H9 (cell line): ENCODE measurements at regions not wholly inside any gene's neighbourhood (a gene's known extent, or its start where the extent isn't known, plus 50 kb on each side); places are given as distances from the start of the nearest gene placed in this dataset.

ENCODE experiments used
- DNase-seq: peaks from one replicate; pipeline ENCODE4 v3.0.0-alpha.2; 2017
- H2AFZ ChIP-seq: one replicate; pipeline ENCODE4 v1.6.1; 2013; ENCODE audit warnings: mild to moderate bottlenecking, low read length, control low read depth, moderate library complexity
- H2AK5ac ChIP-seq: 2 replicates; pipeline ENCODE4 v1.6.1; 2013; ENCODE audit warnings: low read length, control low read depth, mixed read lengths; ENCODE audit not compliant: insufficient read length
- H2BK120ac ChIP-seq: one replicate; pipeline ENCODE4 v1.6.1; 2013; ENCODE audit warnings: low read depth, mild to moderate bottlenecking, low read length, control low read depth, inconsistent platforms; ENCODE audit not compliant: poor library complexity, severe bottlenecking
- H2BK12ac ChIP-seq: 2 replicates; pipeline ENCODE4 v1.6.1; 2013; ENCODE audit warnings: low read length, control low read depth, mixed read lengths, low read depth; ENCODE audit not compliant: insufficient read length
- H2BK15ac ChIP-seq: 2 replicates; pipeline ENCODE4 v1.6.1; 2013; ENCODE audit warnings: low read depth, low read length, control low read depth
- H2BK20ac ChIP-seq: one replicate; pipeline ENCODE4 v1.6.1; 2013; ENCODE audit warnings: low read depth, mild to moderate bottlenecking, low read length, control low read depth, inconsistent platforms; ENCODE audit not compliant: poor library complexity, severe bottlenecking
- H2BK5ac ChIP-seq: 2 replicates; pipeline ENCODE4 v1.6.1; 2013; ENCODE audit warnings: low read length, control low read depth, mixed read lengths; ENCODE audit not compliant: insufficient read length
- H3K14ac ChIP-seq: 2 replicates; pipeline ENCODE4 v1.6.1; 2013; ENCODE audit warnings: low read length, control low read depth; ENCODE audit not compliant: insufficient read depth
- H3K18ac ChIP-seq: 2 replicates; pipeline ENCODE4 v1.6.1; 2013; ENCODE audit warnings: low read depth, mild to moderate bottlenecking, mixed read lengths, low read length, control low read depth; ENCODE audit not compliant: insufficient read length
- H3K23ac ChIP-seq: 2 replicates; pipeline ENCODE4 v1.6.1; 2013; ENCODE audit warnings: low read length, control low read depth, mixed read lengths, low read depth; ENCODE audit not compliant: insufficient read length
- H3K23me2 ChIP-seq: 2 replicates; pipeline ENCODE4 v1.6.1; 2013; ENCODE audit warnings: low read depth, mild to moderate bottlenecking, mixed read lengths, low read length, control low read depth; ENCODE audit not compliant: insufficient read length, poor library complexity, severe bottlenecking
- H3K27ac ChIP-seq: 2 replicates; pipeline ENCODE4 v1.5.1; 2013; ENCODE audit warnings: low read length, control low read depth, mixed read lengths, low read depth; ENCODE audit not compliant: insufficient read length
- H3K27me3 ChIP-seq: 2 replicates; pipeline ENCODE4 v1.6.1; 2013; ENCODE audit warnings: low read length, control low read depth, inconsistent platforms; ENCODE audit not compliant: insufficient read depth
- H3K4ac ChIP-seq: 2 replicates; pipeline ENCODE4 v1.6.1; 2013; ENCODE audit warnings: low read depth, mild to moderate bottlenecking, control low read depth, inconsistent platforms, low read length, moderate library complexity
- H3K4me1 ChIP-seq: 2 replicates; pipeline ENCODE4 v1.6.1; 2013; ENCODE audit warnings: low read length, control low read depth, inconsistent platforms; ENCODE audit not compliant: insufficient read depth
- H3K4me2 ChIP-seq: 2 replicates; pipeline ENCODE4 v1.6.1; 2013; ENCODE audit warnings: low read length, control low read depth, mixed read lengths; ENCODE audit not compliant: insufficient read length, insufficient read depth
- H3K56ac ChIP-seq: 2 replicates; pipeline ENCODE4 v1.6.1; 2013; ENCODE audit warnings: low read depth, mild to moderate bottlenecking, mixed read lengths, low read length, control low read depth; ENCODE audit not compliant: insufficient read length
- H3K79me1 ChIP-seq: 2 replicates; pipeline ENCODE4 v1.6.1; 2013; ENCODE audit warnings: low read depth, mild to moderate bottlenecking, moderate library complexity, low read length, control low read depth, inconsistent platforms; ENCODE audit not compliant: insufficient read depth, poor library complexity, severe bottlenecking
- H3K79me2 ChIP-seq: 2 replicates; pipeline ENCODE4 v1.6.1; 2013; ENCODE audit warnings: low read length, control low read depth, inconsistent platforms; ENCODE audit not compliant: insufficient read depth
- H3K9ac ChIP-seq: 2 replicates; pipeline ENCODE4 v1.6.1; 2013; ENCODE audit warnings: low read length, control low read depth, mixed read lengths; ENCODE audit not compliant: insufficient read length; ENCODE audit errors: extremely low read depth
- H3K9me3 ChIP-seq: one replicate; pipeline ENCODE4 v1.6.1; 2013; ENCODE audit warnings: low read depth, low read length, inconsistent platforms; ENCODE audit not compliant: control insufficient read depth
- H3T11ph ChIP-seq: one replicate; pipeline ENCODE4 v1.6.1; 2013; ENCODE audit warnings: mild to moderate bottlenecking, low read length, control low read depth, inconsistent platforms
- H4K20me1 ChIP-seq: one replicate; pipeline ENCODE4 v1.6.1; 2013; ENCODE audit not compliant: control insufficient read depth, insufficient read length, insufficient read depth
- H4K5ac ChIP-seq: 2 replicates; pipeline ENCODE4 v1.6.1; 2013; ENCODE audit warnings: low read depth, mild to moderate bottlenecking, mixed read lengths, low read length, control low read depth; ENCODE audit not compliant: insufficient read length
- H4K8ac ChIP-seq: replicated peaks from 2 replicates; pipeline ENCODE4 v1.6.1; 2013; ENCODE audit warnings: low read length, control low read depth, mixed read lengths, low read depth; ENCODE audit not compliant: insufficient read length
- H4K91ac ChIP-seq: 2 replicates; pipeline ENCODE4 v1.6.1; 2013; ENCODE audit warnings: low read depth, mild to moderate bottlenecking, moderate library complexity, mixed read lengths, low read length, control low read depth; ENCODE audit not compliant: insufficient read length
- H3K27ac Mint-ChIP-seq, 3 experiments: 2 replicates in 2 of 3; 3 replicates in 1 of 3; pipeline ENCODE4 v1.8.0; 2020 to 2021; ENCODE audit warnings: mixed read lengths in 3 of 3, mild to moderate bottlenecking in 1 of 3, moderate library complexity in 1 of 3
- H3K27me3 Mint-ChIP-seq: 2 replicates; pipeline ENCODE4 v1.8.0; 2021; ENCODE audit warnings: low read depth, mild to moderate bottlenecking, moderate library complexity, mixed read lengths
- H3K36me3 Mint-ChIP-seq, 3 experiments: 2 replicates in 2 of 3; 3 replicates in 1 of 3; pipeline ENCODE4 v1.8.0; 2020 to 2021; ENCODE audit warnings: low read depth in 3 of 3, mixed read lengths in 3 of 3; ENCODE audit not compliant: insufficient read depth in 1 of 3
- H3K4me1 Mint-ChIP-seq, 2 experiments: 2 replicates each; pipeline ENCODE4 v1.8.0; 2020; ENCODE audit warnings: mixed read lengths in 2 of 2
- H3K4me3 Mint-ChIP-seq, 2 experiments: 2 replicates in 1 of 2; 3 replicates in 1 of 2; pipeline ENCODE4 v1.8.0; 2020 to 2021; ENCODE audit warnings: mild to moderate bottlenecking in 2 of 2, mixed read lengths in 2 of 2, moderate library complexity in 1 of 2
- H3K9me3 Mint-ChIP-seq, 2 experiments: 2 replicates in 1 of 2; 3 replicates in 1 of 2; pipeline ENCODE4 v1.8.0; 2020; ENCODE audit warnings: mild to moderate bottlenecking in 2 of 2, mixed read lengths in 2 of 2, moderate library complexity in 1 of 2
- CTCF ChIP-seq: fragments of 200-600 bp; sonication (generic); conservative IDR thresholded peaks from 3 replicates; pipeline ENCODE4 v1.8.0; 2021; ENCODE audit warnings: antibody characterized with exemption, mild to moderate bottlenecking
- WGBS: extraction: QIAGEN DNeasy Blood & Tissue Kit; methylation state at CpG from one replicate; pipeline ENCODE4 v1.1.7; 2013; ENCODE audit warnings: missing lambda C conversion rate, low lambda C conversion rate, mixed read lengths; ENCODE audit not compliant: insufficient read length; ENCODE audit errors: extremely low coverage; 5-methylcytosine and 5-hydroxymethylcytosine counted together

GRCh38 chr3:166533740-166534139, 696.5 kb upstream of the BCHE start:
- Histone ChIP-seq H3K27ac (no peak overlapping the region), H3K4me2 (no peak overlapping the region), H2BK120ac (no peak overlapping the region), H3K4me1 (no peaks in the 10 kb centered on the region), H2BK5ac (no peak overlapping the region), H3K23ac (no peak overlapping the region), H3K14ac (no peak overlapping the region), H3K23me2 (no peaks in the 10 kb centered on the region), H3K18ac (no peak overlapping the region), H2BK15ac (no peak overlapping the region), H4K8ac (no peak overlapping the region), H2AFZ (no peak overlapping the region), H2BK12ac (no peak overlapping the region), H3K79me2 (no peaks in the 10 kb centered on the region), H3K79me1 (no peaks in the 10 kb centered on the region), H4K5ac (no peak overlapping the region), H3K9ac (no peak overlapping the region), H3K4ac (no peak overlapping the region), H2AK5ac (no peak overlapping the region), H4K91ac (no peak overlapping the region), H3K56ac (no peak overlapping the region), H2BK20ac (no peak overlapping the region), H3K9me3 (peaks cover 5% of the 10 kb centered on the region), H4K20me1 (no peaks in the 10 kb centered on the region), H3K27me3 (no peaks in the 10 kb centered on the region), H3T11ph (no peak overlapping the region)
- peaks cover 3% of the 10 kb centered on the region for H3K27me3 Mint-ChIP-seq
- H3K4me1 Mint-ChIP-seq: peaks cover 2 to 6% of the 10 kb centered on the region in 2 experiments; a peak in 3 of 4 replicates
- DNase-seq: no peak
- no peak overlapping the region for H3K27ac Mint-ChIP-seq
- WGBS: no CpG with 5 or more reads among the region's 2 CpGs
- H3K4me3 Mint-ChIP-seq: no peak overlapping the region
- no peak for TF ChIP-seq CTCF
- peaks cover 20 to 26% of the 10 kb centered on the region in 2 experiments for H3K9me3 Mint-ChIP-seq
- peaks cover 2 to 28% (median 18%) of the 10 kb centered on the region in 3 experiments; a peak in 5 of 7 replicates for H3K36me3 Mint-ChIP-seq
